SK-N-SH treated with all-trans-retinoic acid at 6 μM for 48 hours (cell line): ENCODE measurements at regions not wholly inside any gene's neighbourhood (a gene's known extent, or its start where the extent isn't known, plus 50 kb on each side); places are given as distances from the start of the nearest gene placed in this dataset.

Experiments
- ATAC-seq: fragments of 200-7000 bp; cut with Tn5 transposase; 3 replicates; pipeline ENCODE4 v1.9.1; 2020; ENCODE audit warnings: mild to moderate bottlenecking, moderate library complexity
- ARNTL ChIP-seq: fragments of 450-650 bp; formaldehyde crosslinking; IDR thresholded peaks from 2 replicates; pipeline ENCODE4 v1.5.0; 2020; ENCODE audit warnings: low read depth, mild to moderate bottlenecking, moderate library complexity, borderline replicate concordance
- BACH2 ChIP-seq: fragments of 250-450 bp; sonication (Bioruptor Pico); IDR thresholded peaks from 2 replicates; pipeline ENCODE4 v1.9.0; 2021; ENCODE audit warnings: mild to moderate bottlenecking, borderline replicate concordance
- CSRNP3 ChIP-seq: fragments of 250-450 bp; sonication (Bioruptor Pico); IDR thresholded peaks from 2 replicates; pipeline ENCODE4 v1.5.1; 2021; ENCODE audit warnings: mild to moderate bottlenecking, moderate library complexity
- GLIS3 ChIP-seq: fragments of 250-450 bp; sonication (Bioruptor Pico); IDR thresholded peaks from 2 replicates; pipeline ENCODE4 v1.5.0; 2020; ENCODE audit warnings: mild to moderate bottlenecking, moderate library complexity
- OSR1 ChIP-seq: fragments of 250-450 bp; sonication (Bioruptor Pico); IDR thresholded peaks from 2 replicates; pipeline ENCODE4 v1.8.0; 2022; ENCODE audit warnings: moderate library complexity, mild to moderate bottlenecking, inconsistent platforms
- PPARA ChIP-seq: fragments of 250-450 bp; sonication (Bioruptor Pico); IDR thresholded peaks from 2 replicates; pipeline ENCODE4 v1.5.0; 2020; ENCODE audit warnings: mild to moderate bottlenecking, borderline replicate concordance
- RARB ChIP-seq: fragments of 250-450 bp; sonication (Bioruptor Pico); IDR thresholded peaks from 2 replicates; pipeline ENCODE4 v1.8.0; 2021; ENCODE audit warnings: mild to moderate bottlenecking, moderate library complexity
- SNAI2 ChIP-seq: fragments of 250-450 bp; sonication (Bioruptor Pico); IDR thresholded peaks from 2 replicates; pipeline ENCODE4 v1.5.0; 2020; ENCODE audit warnings: mild to moderate bottlenecking, moderate library complexity
- TCF4 ChIP-seq: fragments of 250-450 bp; sonication (Bioruptor Pico); IDR thresholded peaks from 2 replicates; pipeline ENCODE4 v1.8.0; 2021; ENCODE audit warnings: mild to moderate bottlenecking, moderate library complexity, borderline replicate concordance
- TOX ChIP-seq: fragments of 250-450 bp; sonication (Bioruptor Pico); IDR thresholded peaks from 2 replicates; pipeline ENCODE4 v1.8.0; 2021; ENCODE audit warnings: mild to moderate bottlenecking, moderate library complexity, borderline replicate concordance
- TSHZ2 ChIP-seq: fragments of 250-450 bp; sonication (Bioruptor Pico); IDR thresholded peaks from 2 replicates; pipeline ENCODE4 v1.5.0; 2020; ENCODE audit warnings: mild to moderate bottlenecking, moderate library complexity
- ZC3H10 ChIP-seq: fragments of 250-450 bp; sonication (Bioruptor Pico); IDR thresholded peaks from 2 replicates; pipeline ENCODE4 v1.5.1; 2021; ENCODE audit warnings: mild to moderate bottlenecking, moderate library complexity
- ZFP3 ChIP-seq: fragments of 250-450 bp; sonication (Bioruptor Pico); IDR thresholded peaks from 2 replicates; pipeline ENCODE4 v1.5.0; 2020; ENCODE audit warnings: mild to moderate bottlenecking, moderate library complexity
- ZFP30 ChIP-seq: fragments of 450-650 bp; formaldehyde crosslinking; IDR thresholded peaks from 2 replicates; pipeline ENCODE4 v1.5.0; 2022; ENCODE audit warnings: mild to moderate bottlenecking, moderate library complexity
- ZNF565 ChIP-seq: fragments of 450-650 bp; formaldehyde crosslinking; conservative IDR thresholded peaks from 2 replicates; pipeline ENCODE4 v1.5.0; 2020; ENCODE audit warnings: low read depth, mild to moderate bottlenecking, moderate library complexity
- ZNF70 ChIP-seq: fragments of 450-650 bp; formaldehyde crosslinking; IDR thresholded peaks from 2 replicates; pipeline ENCODE4 v1.5.0; 2020; ENCODE audit warnings: mild to moderate bottlenecking, moderate library complexity
- ZNF8 ChIP-seq: fragments of 450-650 bp; formaldehyde crosslinking; IDR thresholded peaks from 2 replicates; pipeline ENCODE4 v1.5.0; 2020; ENCODE audit warnings: mild to moderate bottlenecking, moderate library complexity
- TF ChIP-seq, protein P1 (sequence below): fragments of 250-450 bp; sonication (Bioruptor Pico); IDR thresholded peaks from 2 replicates; pipeline ENCODE4 v1.5.1; 2020; ENCODE audit warnings: low read depth, mild to moderate bottlenecking, moderate library complexity

DNA sequence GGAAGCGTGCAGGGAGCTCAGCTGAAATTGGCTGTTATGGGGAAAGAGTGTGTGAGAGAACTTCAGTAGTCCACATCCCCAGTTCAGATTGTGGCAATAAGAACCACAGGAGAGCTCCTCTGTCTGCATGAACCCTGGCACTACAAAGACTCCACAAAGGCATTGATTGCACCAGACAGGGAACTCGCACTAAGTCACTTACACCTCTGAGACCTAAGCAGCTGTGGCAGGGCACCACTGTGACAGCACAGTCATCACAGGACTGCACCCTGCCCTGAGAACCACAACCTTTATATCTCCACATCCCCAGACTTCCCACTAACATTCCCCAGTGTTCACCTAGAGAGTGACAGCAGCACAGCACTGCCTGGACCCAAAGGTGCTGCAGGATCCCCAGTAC is 226.8 kb downstream of the XPNPEP1 start:
- TF ChIP-seq TCF4 (CRISPR knock-in tag) (no peak), TOX (CRISPR knock-in tag) (no peak)
- no peak for ATAC-seq

- no peak for TF ChIP-seq SNAI2 (CRISPR knock-in tag)
- TF ChIP-seq TSHZ2 (CRISPR knock-in tag) = no peak
- no peak for TF ChIP-seq BACH2 (CRISPR knock-in tag)
- TF ChIP-seq ZFP3 = no peak
- TF ChIP-seq, all 23 proteins: peak for 0
- no peak for ATAC-seq
These were observed 227.3 kb downstream of the XPNPEP1 start for GRCh38 chr10:109695988-109696387.

DNA sequence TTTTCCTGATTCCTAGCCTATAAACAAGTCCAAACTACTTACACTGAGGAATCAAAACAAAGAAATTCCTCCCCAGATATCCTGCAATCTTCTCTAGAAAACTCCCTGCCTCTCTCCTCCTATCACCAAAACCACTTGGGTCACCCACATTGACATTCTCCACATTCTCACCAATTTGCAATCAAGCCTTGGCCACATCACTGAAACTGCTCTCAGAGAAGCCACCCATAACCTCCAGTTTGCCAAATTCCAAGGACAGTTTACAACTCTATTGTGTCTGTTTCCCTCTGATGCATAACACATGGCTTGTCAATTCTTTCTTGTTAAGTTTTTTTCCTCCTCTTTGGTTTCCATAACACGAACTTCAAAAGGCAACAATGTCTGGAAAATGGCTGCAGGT is 233.5 kb downstream of the XPNPEP1 start:
- no peak for ATAC-seq
- TF ChIP-seq GLIS3 (CRISPR knock-in tag) = no peak
- no peak for TF ChIP-seq RARB (CRISPR knock-in tag)
- no peak for TF ChIP-seq ZFP30 (CRISPR knock-in tag)
- no peak for TF ChIP-seq TSHZ2 (CRISPR knock-in tag)
- TF ChIP-seq CSRNP3 (CRISPR knock-in tag) = no peak
- TF ChIP-seq ZNF565 (CRISPR knock-in tag) = no peak
- no peak for TF ChIP-seq OSR1 (CRISPR knock-in tag)
- no peak for TF ChIP-seq ZNF8 (CRISPR knock-in tag)
- TF ChIP-seq, protein P1, sequence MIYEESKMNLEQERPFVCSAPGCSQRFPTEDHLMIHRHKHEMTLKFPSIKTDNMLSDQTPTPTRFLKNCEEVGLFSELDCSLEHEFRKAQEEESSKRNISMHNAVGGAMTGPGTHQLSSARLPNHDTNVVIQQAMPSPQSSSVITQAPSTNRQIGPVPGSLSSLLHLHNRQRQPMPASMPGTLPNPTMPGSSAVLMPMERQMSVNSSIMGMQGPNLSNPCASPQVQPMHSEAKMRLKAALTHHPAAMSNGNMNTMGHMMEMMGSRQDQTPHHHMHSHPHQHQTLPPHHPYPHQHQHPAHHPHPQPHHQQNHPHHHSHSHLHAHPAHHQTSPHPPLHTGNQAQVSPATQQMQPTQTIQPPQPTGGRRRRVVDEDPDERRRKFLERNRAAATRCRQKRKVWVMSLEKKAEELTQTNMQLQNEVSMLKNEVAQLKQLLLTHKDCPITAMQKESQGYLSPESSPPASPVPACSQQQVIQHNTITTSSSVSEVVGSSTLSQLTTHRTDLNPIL (CRISPR knock-in tag) = no peak

GRCh38 chr10:109679478-109679877 is 243.8 kb downstream of the XPNPEP1 start:
- TF ChIP-seq ZC3H10 (CRISPR knock-in tag) (no peak), SNAI2 (CRISPR knock-in tag) (no peak), TOX (CRISPR knock-in tag) (no peak), BACH2 (CRISPR knock-in tag) (no peak), ARNTL (CRISPR knock-in tag) (no peak), GLIS3 (CRISPR knock-in tag) (no peak), ZFP3 (no peak), ZNF565 (CRISPR knock-in tag) (no peak), PPARA (no peak), OSR1 (CRISPR knock-in tag) (no peak), TCF4 (CRISPR knock-in tag) (no peak), ZNF70 (no peak)
- TF ChIP-seq, protein P1 (CRISPR knock-in tag) = no peak
- TF ChIP-seq, all 23 proteins: peak for 0
- ATAC-seq = no peak
